Fibroblast of lung (primary cell): ENCODE measurements at regions not wholly inside any gene's neighbourhood (a gene's known extent, or its start where the extent isn't known, plus 50 kb on each side); places are given as distances from the start of the nearest gene placed in this dataset.

ENCODE experiments used
- DNase-seq, 2 donors: peaks; one replicate each; pipeline versions ENCODE4 v3.0.0 to v3.0.0-alpha.2; 2010; ENCODE audit warnings: low read depth in 2 of 2
- H2AFZ ChIP-seq: 2 replicates; pipeline ENCODE4 v1.5.1; 2012; ENCODE audit warnings: low read length, control low read depth, inconsistent platforms
- H3K27ac ChIP-seq: 2 replicates; pipeline ENCODE4 v1.5.1; 2011; ENCODE audit warnings: low read length, control low read depth; ENCODE audit not compliant: insufficient read depth
- H3K27me3 ChIP-seq: 2 replicates; pipeline ENCODE4 v1.5.1; 2011; ENCODE audit warnings: mild to moderate bottlenecking, low read length; ENCODE audit not compliant: control insufficient read depth, insufficient read depth
- H3K36me3 ChIP-seq: 2 replicates; pipeline ENCODE4 v1.5.1; 2011; ENCODE audit warnings: low read length; ENCODE audit not compliant: control insufficient read depth, insufficient read depth
- H3K4me1 ChIP-seq: 2 replicates; pipeline ENCODE4 v1.5.1; 2011; ENCODE audit warnings: low read length; ENCODE audit not compliant: control insufficient read depth, insufficient read depth; ENCODE audit errors: extremely low read depth
- H3K4me2 ChIP-seq: 2 replicates; pipeline ENCODE4 v1.5.1; 2011; ENCODE audit warnings: low read length, control low read depth; ENCODE audit not compliant: insufficient read depth; ENCODE audit errors: extremely low read depth
- H3K4me3 ChIP-seq, 4 experiments: fragments of 200-600 bp in 1 of 4; sonication (generic) in 1 of 4; replicated peaks in 1 of 4; 2 replicates each; pipeline ENCODE4 v1.5.1; 2011 to 2016; ENCODE audit warnings: low read length in 4 of 4, low read depth in 3 of 4, mild to moderate bottlenecking in 3 of 4, control low read depth in 2 of 4, inconsistent platforms in 1 of 4, mixed read lengths in 1 of 4; ENCODE audit not compliant: insufficient read depth in 1 of 4; ENCODE audit errors: control extremely low read depth in 1 of 4
- H3K79me2 ChIP-seq: 2 replicates; pipeline ENCODE4 v1.5.1; 2012; ENCODE audit warnings: mild to moderate bottlenecking, low read length, inconsistent platforms; ENCODE audit not compliant: control insufficient read depth, insufficient read depth
- H3K9ac ChIP-seq: 2 replicates; pipeline ENCODE4 v1.5.1; 2011; ENCODE audit warnings: mild to moderate bottlenecking, low read length, control low read depth; ENCODE audit not compliant: insufficient read depth
- H3K9me3 ChIP-seq: 2 replicates; pipeline ENCODE4 v1.5.1; 2012; ENCODE audit warnings: low read depth, low read length; ENCODE audit not compliant: control insufficient read depth, insufficient read depth
- H4K20me1 ChIP-seq: 2 replicates; pipeline ENCODE4 v1.5.1; 2011; ENCODE audit warnings: low read length; ENCODE audit not compliant: control insufficient read depth, insufficient read depth; ENCODE audit errors: extremely low read depth
- EZH2 ChIP-seq: IDR thresholded peaks from 2 replicates; pipeline ENCODE4 v1.5.1; 2012; ENCODE audit warnings: low read length, control low read depth, mild to moderate bottlenecking; ENCODE audit errors: missing control alignments
- TF ChIP-seq, protein P1 (sequence below), 2 donors: IDR thresholded peaks in 1 of 2; conservative IDR thresholded peaks in 1 of 2; 1 replicate in 1 of 2; 2 replicates in 1 of 2; pipeline ENCODE4 v1.5.1; 2011 to 2012; ENCODE audit warnings: low read length in 2 of 2, control low read depth in 1 of 2, inconsistent platforms in 1 of 2, low read depth in 1 of 2, mild to moderate bottlenecking in 1 of 2

DNA sequence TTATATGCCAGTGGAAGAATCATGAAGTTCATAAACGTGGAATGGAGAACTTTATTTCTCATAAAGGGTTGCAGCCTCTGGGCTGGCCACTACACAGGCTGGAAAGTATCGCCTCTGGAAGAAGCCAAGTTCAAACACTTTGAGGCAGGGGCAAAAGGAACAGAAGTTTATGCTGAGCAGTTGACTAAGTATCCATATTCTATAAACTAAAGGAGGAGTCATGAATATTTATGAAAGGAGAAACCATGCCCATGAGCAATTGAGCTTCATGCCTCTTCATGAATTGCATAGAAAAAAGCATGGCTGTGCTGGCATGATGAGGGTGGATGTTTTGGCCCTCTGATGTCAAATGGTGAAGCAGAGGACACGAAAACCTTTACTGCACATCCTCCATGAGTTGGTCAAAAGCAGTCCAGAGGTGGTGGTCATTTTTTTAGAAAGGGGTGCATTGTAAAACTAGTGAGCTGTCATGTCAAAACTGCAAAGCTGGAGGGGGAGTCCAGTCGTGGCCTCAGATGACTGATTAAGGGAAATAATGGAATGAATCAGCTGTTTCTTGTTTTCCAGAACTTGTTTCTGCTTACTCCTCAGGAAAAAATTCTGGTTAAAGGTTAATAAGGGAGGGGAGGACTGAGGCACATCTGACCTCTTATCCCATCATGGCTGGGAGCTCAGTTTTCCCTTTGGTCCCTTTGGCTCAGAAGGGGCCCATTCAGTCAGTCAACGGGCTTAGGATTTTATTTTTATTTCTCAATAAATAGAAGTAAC lies 276.7 kb downstream of the CHL1 start:
- Histone ChIP-seq H3K79me2 (no peaks in the 10 kb centered on the region), H3K9ac (no peak overlapping the region), H3K9me3 (no peaks in the 10 kb centered on the region), H3K4me1 (no peaks in the 10 kb centered on the region), H3K4me2 (no peak overlapping the region), H2AFZ (no peak overlapping the region), H3K36me3 (no peaks in the 10 kb centered on the region), H3K4me3 (no peak overlapping the region), H3K27me3 (no peaks in the 10 kb centered on the region), H4K20me1 (no peaks in the 10 kb centered on the region), H3K27ac (no peak overlapping the region)
- DNase-seq: no peak
- no peak for TF ChIP-seq EZH2
- TF ChIP-seq, protein P1, sequence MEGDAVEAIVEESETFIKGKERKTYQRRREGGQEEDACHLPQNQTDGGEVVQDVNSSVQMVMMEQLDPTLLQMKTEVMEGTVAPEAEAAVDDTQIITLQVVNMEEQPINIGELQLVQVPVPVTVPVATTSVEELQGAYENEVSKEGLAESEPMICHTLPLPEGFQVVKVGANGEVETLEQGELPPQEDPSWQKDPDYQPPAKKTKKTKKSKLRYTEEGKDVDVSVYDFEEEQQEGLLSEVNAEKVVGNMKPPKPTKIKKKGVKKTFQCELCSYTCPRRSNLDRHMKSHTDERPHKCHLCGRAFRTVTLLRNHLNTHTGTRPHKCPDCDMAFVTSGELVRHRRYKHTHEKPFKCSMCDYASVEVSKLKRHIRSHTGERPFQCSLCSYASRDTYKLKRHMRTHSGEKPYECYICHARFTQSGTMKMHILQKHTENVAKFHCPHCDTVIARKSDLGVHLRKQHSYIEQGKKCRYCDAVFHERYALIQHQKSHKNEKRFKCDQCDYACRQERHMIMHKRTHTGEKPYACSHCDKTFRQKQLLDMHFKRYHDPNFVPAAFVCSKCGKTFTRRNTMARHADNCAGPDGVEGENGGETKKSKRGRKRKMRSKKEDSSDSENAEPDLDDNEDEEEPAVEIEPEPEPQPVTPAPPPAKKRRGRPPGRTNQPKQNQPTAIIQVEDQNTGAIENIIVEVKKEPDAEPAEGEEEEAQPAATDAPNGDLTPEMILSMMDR (conservative IDR thresholded peaks at IDR 0.05 in 1 of 2, IDR thresholded peaks at IDR 0.05 in 1 of 2; ENCODE audit: low read depth in 1 of 2, low read length in 2 of 2): no peak

DNA sequence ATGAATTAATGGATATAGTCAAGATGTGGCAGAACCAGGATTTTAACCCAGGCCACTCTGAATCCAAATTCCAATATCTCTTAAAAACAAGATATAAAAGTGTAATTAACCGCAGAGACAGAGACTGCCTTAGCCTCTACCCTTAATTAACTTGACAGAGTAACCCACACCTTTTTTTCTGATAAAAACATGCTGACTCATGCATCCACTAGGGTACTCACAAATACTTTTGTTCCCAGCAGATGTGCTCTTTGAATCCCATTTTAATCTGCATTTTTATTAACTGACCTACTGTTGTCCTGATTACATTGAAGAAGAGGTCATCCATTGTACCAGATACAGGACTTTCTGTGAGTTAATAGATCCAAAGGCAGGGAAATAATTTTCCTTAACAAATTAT lies 278.3 kb downstream of the CHL1 start:
- H3K9ac ChIP-seq: no peak overlapping the region
- no peak overlapping the region for H3K27ac ChIP-seq
- no peak overlapping the region for H2AFZ ChIP-seq
- no peaks in the 10 kb centered on the region for H3K9me3 ChIP-seq
- no peaks in the 10 kb centered on the region for H3K79me2 ChIP-seq
- H3K27me3 ChIP-seq: no peaks in the 10 kb centered on the region
- no peaks in the 10 kb centered on the region for H4K20me1 ChIP-seq
- no peak overlapping the region for H3K4me3 ChIP-seq
- DNase-seq: no peak
- H3K36me3 ChIP-seq: no peaks in the 10 kb centered on the region
- H3K4me2 ChIP-seq: no peak overlapping the region
- no peak for TF ChIP-seq EZH2
- TF ChIP-seq, protein P1 (conservative IDR thresholded peaks at IDR 0.05 in 1 of 2, IDR thresholded peaks at IDR 0.05 in 1 of 2; ENCODE audit: low read depth in 1 of 2, low read length in 2 of 2): no peak
- no peaks in the 10 kb centered on the region for H3K4me1 ChIP-seq

DNA sequence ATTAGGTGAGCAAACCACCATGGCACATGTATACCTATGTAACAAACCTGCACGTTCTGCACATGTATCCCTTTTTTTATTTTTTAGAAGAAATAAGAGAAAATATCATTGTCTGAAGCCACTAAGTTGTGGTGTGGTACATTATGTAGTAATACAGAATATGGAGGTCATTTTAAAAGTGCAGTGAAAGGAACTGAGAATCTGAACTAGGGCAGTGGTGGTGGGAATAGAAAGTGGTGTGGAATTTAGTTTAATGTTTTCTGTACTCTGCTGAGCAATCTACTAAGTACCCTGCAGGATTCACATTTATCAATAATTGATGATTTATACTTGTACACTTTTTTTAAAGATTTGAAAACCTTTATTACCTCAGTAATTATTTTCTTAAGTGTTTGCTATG lies 283.5 kb downstream of the CHL1 start:
- TF ChIP-seq, protein P1 (conservative IDR thresholded peaks at IDR 0.05 in 1 of 2, IDR thresholded peaks at IDR 0.05 in 1 of 2; ENCODE audit: low read depth in 1 of 2, low read length in 2 of 2): no peak
- TF ChIP-seq EZH2: no peak
- no peaks in the 10 kb centered on the region for H3K27me3 ChIP-seq
- no peak for DNase-seq
- H3K27ac ChIP-seq: no peak overlapping the region
- no peaks in the 10 kb centered on the region for H3K9me3 ChIP-seq
- H3K4me1 ChIP-seq: no peaks in the 10 kb centered on the region
- H3K79me2 ChIP-seq: no peaks in the 10 kb centered on the region
- no peak overlapping the region for H3K9ac ChIP-seq
- H2AFZ ChIP-seq: no peak overlapping the region
- H4K20me1 ChIP-seq: no peaks in the 10 kb centered on the region
- no peak overlapping the region for H3K4me3 ChIP-seq
- H3K36me3 ChIP-seq: no peaks in the 10 kb centered on the region
- H3K4me2 ChIP-seq: no peak overlapping the region
